A204.1 (cell line): ENCODE measurements at regions not wholly inside any gene's neighbourhood (a gene's known extent, or its start where the extent isn't known, plus 50 kb on each side); places are given as distances from the start of the nearest gene placed in this dataset.
"Not testable (repeated sequence)": the region's sequence is repeated elsewhere in the genome, so short reads cannot be mapped to it uniquely, and the experiment has no call there.

Source experiments
- FAIRE-seq: peaks from 2 replicates; lab custom pipeline; 2012; peaks lifted over from hg19 to GRCh38; lab: Jason Lieb, UNC

- no peak for FAIRE-seq
These were observed 1132.0 kb upstream of the LRRTM3 start for GRCh38 chr10:65793738-65794425.

GRCh38 chr10:65794861-65795260 is 1131.0 kb upstream of the LRRTM3 start:
- not testable (repeated sequence) for FAIRE-seq

GRCh38 chr10:65796472-65796871 is 1129.4 kb upstream of the LRRTM3 start:
- no peak for FAIRE-seq

GRCh38 chr10:65798133-65798532 is 1127.7 kb upstream of the LRRTM3 start:
- FAIRE-seq: no peak

GRCh38 chr10:65802391-65802790 is 1123.4 kb upstream of the LRRTM3 start:
- no peak for FAIRE-seq

- FAIRE-seq: no peak
These were observed 1120.3 kb upstream of the LRRTM3 start for GRCh38 chr10:65805511-65805910.

- no peak for FAIRE-seq
These were observed 1119.8 kb upstream of the LRRTM3 start for GRCh38 chr10:65805993-65806392.

- no peak for FAIRE-seq
These were observed 1117.0 kb upstream of the LRRTM3 start for GRCh38 chr10:65808687-65809333.

GRCh38 chr10:65811931-65812525 is 1113.8 kb upstream of the LRRTM3 start:
- FAIRE-seq: no peak

GRCh38 chr10:65816536-65816935 is 1109.3 kb upstream of the LRRTM3 start:
- FAIRE-seq: no peak

- no peak for FAIRE-seq
These were observed 1106.8 kb upstream of the LRRTM3 start for GRCh38 chr10:65818990-65819389.

- no peak for FAIRE-seq
These were observed 1098.5 kb upstream of the LRRTM3 start for GRCh38 chr10:65827359-65827758.

GRCh38 chr10:65838811-65839210 is 1087.0 kb upstream of the LRRTM3 start:
- no peak for FAIRE-seq

GRCh38 chr10:65843203-65843602 is 1082.6 kb upstream of the LRRTM3 start:
- no peak for FAIRE-seq

- FAIRE-seq: no peak
These were observed 1079.9 kb upstream of the LRRTM3 start for GRCh38 chr10:65845916-65846315.

GRCh38 chr10:65846541-65846940 is 1079.3 kb upstream of the LRRTM3 start:
- no peak for FAIRE-seq

- no peak for FAIRE-seq
These were observed 1078.9 kb upstream of the LRRTM3 start for GRCh38 chr10:65846949-65847348.

- FAIRE-seq: no peak
These were observed 1078.2 kb upstream of the LRRTM3 start for GRCh38 chr10:65847436-65848230.

- FAIRE-seq: no peak
These were observed 1067.0 kb upstream of the LRRTM3 start for GRCh38 chr10:65858841-65859240.

- FAIRE-seq: no peak
These were observed 1064.6 kb upstream of the LRRTM3 start for GRCh38 chr10:65861249-65861648.
